ENCODE measurements at regions not wholly inside any gene's neighbourhood (a gene's known extent, or its start where the extent isn't known, plus 50 kb on each side); places are given as distances from the start of the nearest gene placed in this dataset.

- TF ChIP-seq POLR2AphosphoS5 (IDR thresholded peaks at IDR 0.05; ENCODE audit: low read length) (no peak), DPF2 (IDR thresholded peaks at IDR 0.05) (no peak), CREB1 (IDR thresholded peaks at IDR 0.05; ENCODE audit: low read depth) (no peak), CTCF (IDR thresholded peaks at IDR 0.05 in 2 of 3, conservative IDR thresholded peaks at IDR 0.05 in 1 of 3; ENCODE audit: control insufficient read depth in 2 of 3, extremely low read depth in 1 of 3, insufficient read depth in 1 of 3, low read depth in 3 of 3, low read length in 3 of 3) (no peak), POLR2A (IDR thresholded peaks at IDR 0.05; ENCODE audit: low read depth, low read length) (no peak), NRF1 (conservative IDR thresholded peaks at IDR 0.05; ENCODE audit: low read depth, low read length) (no peak), YY1 (IDR thresholded peaks at IDR 0.05; ENCODE audit: low read depth, low read length) (no peak), ZBTB40 (IDR thresholded peaks at IDR 0.05; ENCODE audit: borderline replicate concordance) (no peak)
- TF ChIP-seq, protein P1, sequence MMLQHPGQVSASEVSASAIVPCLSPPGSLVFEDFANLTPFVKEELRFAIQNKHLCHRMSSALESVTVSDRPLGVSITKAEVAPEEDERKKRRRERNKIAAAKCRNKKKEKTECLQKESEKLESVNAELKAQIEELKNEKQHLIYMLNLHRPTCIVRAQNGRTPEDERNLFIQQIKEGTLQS (IDR thresholded peaks at IDR 0.05; ENCODE audit: borderline replicate concordance, extremely low read depth, low read depth, low read length) = no peak
Measured at GRCh38 chr4:45732161-45732560, 391.7 kb downstream of the GABRG1 start.

All from GM12878 (cell line).